ENCODE measurements at regions not wholly inside any gene's neighbourhood (a gene's known extent, or its start where the extent isn't known, plus 50 kb on each side); places are given as distances from the start of the nearest gene placed in this dataset.

GRCh38 chr1:76705560-76705959 is 161.7 kb upstream of the ST6GALNAC5 start:
- H3K9me3 Mint-ChIP-seq (ENCODE audit: low read depth, unreplicated experiment): no peaks in the 10 kb centered on the region
- H3K27me3 Mint-ChIP-seq (ENCODE audit: unreplicated experiment): no peaks in the 10 kb centered on the region
- DNase-seq: no peak
- BruUV-seq (replicated peaks): no TSS peak
- no peak overlapping the region for H3K4me3 Mint-ChIP-seq (ENCODE audit: low read depth, unreplicated experiment)
- no peak for TF ChIP-seq CTCF (IDR thresholded peaks at IDR 0.05; ENCODE audit: unreplicated experiment)
- CTCF ChIA-PET: no interaction called here
- no peaks in the 10 kb centered on the region for H3K4me1 Mint-ChIP-seq (ENCODE audit: low read depth, unreplicated experiment)
- intact Hi-C loops (cut with micrococcal nuclease; ENCODE audit: unreplicated experiment): no loop called here
- H3K27ac Mint-ChIP-seq (ENCODE audit: unreplicated experiment): no peak overlapping the region
- no peaks in the 10 kb centered on the region for H3K36me3 Mint-ChIP-seq (ENCODE audit: insufficient read depth, unreplicated experiment)

- no peak for TF ChIP-seq CTCF (IDR thresholded peaks at IDR 0.05; ENCODE audit: unreplicated experiment)
- no peaks in the 10 kb centered on the region for H3K36me3 Mint-ChIP-seq (ENCODE audit: insufficient read depth, unreplicated experiment)
- no peak overlapping the region for H3K27ac Mint-ChIP-seq (ENCODE audit: unreplicated experiment)
- intact Hi-C loops (cut with micrococcal nuclease; ENCODE audit: unreplicated experiment): no loop called here
- BruUV-seq (replicated peaks): no TSS peak
- H3K9me3 Mint-ChIP-seq (ENCODE audit: low read depth, unreplicated experiment): no peaks in the 10 kb centered on the region
- no peaks in the 10 kb centered on the region for H3K4me1 Mint-ChIP-seq (ENCODE audit: low read depth, unreplicated experiment)
- H3K4me3 Mint-ChIP-seq (ENCODE audit: low read depth, unreplicated experiment): no peak overlapping the region
- no peak for DNase-seq
- no peaks in the 10 kb centered on the region for H3K27me3 Mint-ChIP-seq (ENCODE audit: unreplicated experiment)
- CTCF ChIA-PET: no interaction called here
Measured at GRCh38 chr1:76713535-76713934, 153.7 kb upstream of the ST6GALNAC5 start.

GRCh38 chr1:76715474-76715873 is 151.8 kb upstream of the ST6GALNAC5 start:
- H3K27ac Mint-ChIP-seq (ENCODE audit: unreplicated experiment): no peak overlapping the region
- BruUV-seq (replicated peaks): no TSS peak
- no peak for DNase-seq
- no peak overlapping the region for H3K4me3 Mint-ChIP-seq (ENCODE audit: low read depth, unreplicated experiment)
- no peak for TF ChIP-seq CTCF (IDR thresholded peaks at IDR 0.05; ENCODE audit: unreplicated experiment)
- H3K9me3 Mint-ChIP-seq (ENCODE audit: low read depth, unreplicated experiment): no peaks in the 10 kb centered on the region
- H3K36me3 Mint-ChIP-seq (ENCODE audit: insufficient read depth, unreplicated experiment): no peaks in the 10 kb centered on the region
- intact Hi-C loops (cut with micrococcal nuclease; ENCODE audit: unreplicated experiment): no loop called here
- no peaks in the 10 kb centered on the region for H3K4me1 Mint-ChIP-seq (ENCODE audit: low read depth, unreplicated experiment)
- CTCF ChIA-PET: no interaction called here
- H3K27me3 Mint-ChIP-seq (ENCODE audit: unreplicated experiment): no peaks in the 10 kb centered on the region

- TF ChIP-seq CTCF (IDR thresholded peaks at IDR 0.05; ENCODE audit: unreplicated experiment): no peak
- Mint-ChIP-seq H3K27ac (ENCODE audit: unreplicated experiment) (no peak overlapping the region), H3K4me1 (ENCODE audit: low read depth, unreplicated experiment) (no peaks in the 10 kb centered on the region), H3K36me3 (ENCODE audit: insufficient read depth, unreplicated experiment) (no peaks in the 10 kb centered on the region), H3K27me3 (ENCODE audit: unreplicated experiment) (no peaks in the 10 kb centered on the region), H3K4me3 (ENCODE audit: low read depth, unreplicated experiment) (no peak overlapping the region), H3K9me3 (ENCODE audit: low read depth, unreplicated experiment) (no peaks in the 10 kb centered on the region)
- intact Hi-C loops (cut with micrococcal nuclease; ENCODE audit: unreplicated experiment): no loop called here
- DNase-seq: no peak
- BruUV-seq (replicated peaks): no TSS peak
- CTCF ChIA-PET: no interaction called here
Measured at GRCh38 chr1:76723949-76724348, 143.3 kb upstream of the ST6GALNAC5 start.

- no peak overlapping the region for H3K4me3 Mint-ChIP-seq (ENCODE audit: low read depth, unreplicated experiment)
- H3K9me3 Mint-ChIP-seq (ENCODE audit: low read depth, unreplicated experiment): no peaks in the 10 kb centered on the region
- TF ChIP-seq CTCF (IDR thresholded peaks at IDR 0.05; ENCODE audit: unreplicated experiment): no peak
- H3K27ac Mint-ChIP-seq (ENCODE audit: unreplicated experiment): no peak overlapping the region
- H3K4me1 Mint-ChIP-seq (ENCODE audit: low read depth, unreplicated experiment): no peaks in the 10 kb centered on the region
- no TSS peak for BruUV-seq (replicated peaks)
- no peak for DNase-seq
- CTCF ChIA-PET: no interaction called here
- intact Hi-C loops (cut with micrococcal nuclease; ENCODE audit: unreplicated experiment): no loop called here
- H3K36me3 Mint-ChIP-seq (ENCODE audit: insufficient read depth, unreplicated experiment): no peaks in the 10 kb centered on the region
- no peaks in the 10 kb centered on the region for H3K27me3 Mint-ChIP-seq (ENCODE audit: unreplicated experiment)
Measured at GRCh38 chr1:76724816-76725215, 142.5 kb upstream of the ST6GALNAC5 start.

All from Calu3 (cell line).